CD4-positive, alpha-beta T cell treated with Interleukin-1 beta for 1 hour (primary cell): ENCODE measurements at regions not wholly inside any gene's neighbourhood (a gene's known extent, or its start where the extent isn't known, plus 50 kb on each side); places are given as distances from the start of the nearest gene placed in this dataset.
"Not testable (repeated sequence)": the region's sequence is repeated elsewhere in the genome, so short reads cannot be mapped to it uniquely, and the experiment has no call there.

Experiments
- DNase-seq, 2 donors: peaks; one replicate each; pipeline ENCODE4 v3.0.0-alpha.2; 2020 to 2022

DNA sequence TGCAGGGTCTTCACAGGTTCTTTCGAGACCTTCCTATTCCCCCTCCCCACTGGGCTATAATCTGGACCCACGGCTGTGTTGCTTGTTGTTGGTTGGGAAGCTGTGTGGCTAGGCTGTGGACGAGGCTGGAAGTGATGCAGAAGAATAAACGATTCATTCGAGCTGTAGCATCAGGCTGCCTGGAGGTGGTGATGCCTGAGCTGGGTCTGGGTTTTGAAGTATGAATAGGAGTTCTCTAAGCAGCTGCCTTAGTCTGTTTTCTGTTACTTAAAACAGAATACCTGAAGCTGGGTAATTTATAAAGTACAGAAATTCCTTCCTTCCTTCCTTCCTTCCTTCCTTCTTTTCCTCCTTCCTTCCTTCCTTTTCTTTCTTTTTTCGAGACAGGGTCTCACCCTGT, 126.5 kb upstream of the ZEB1 start:
- no peak for DNase-seq

GRCh38 chr10:31194986-31195385, 124.0 kb upstream of the ZEB1 start:
- no peak for DNase-seq

- DNase-seq = no peak
Observed at GRCh38 chr10:31197886-31198285, 121.1 kb upstream of the ZEB1 start.

DNA sequence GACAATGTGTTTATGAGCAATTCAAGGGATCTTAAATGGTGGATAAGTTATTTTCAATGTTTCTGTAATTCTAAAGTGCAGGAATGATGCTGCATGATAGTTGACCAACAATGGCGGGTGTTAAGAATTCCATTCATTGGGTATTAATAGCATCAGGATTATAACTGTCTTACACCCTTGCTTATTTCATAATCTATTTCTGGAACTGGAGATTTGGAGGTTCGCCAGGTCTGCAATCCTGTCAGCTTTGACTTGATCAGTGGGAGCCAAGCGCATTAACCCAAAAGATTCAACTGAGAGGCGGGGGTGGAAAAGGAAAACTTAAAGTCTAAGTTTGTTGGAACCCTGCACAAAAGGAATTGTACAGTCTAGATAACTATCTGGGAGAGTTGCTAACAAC, 114.9 kb upstream of the ZEB1 start:
- no peak for DNase-seq

- DNase-seq = no peak
Observed at GRCh38 chr10:31207636-31208035, 111.4 kb upstream of the ZEB1 start.

GRCh38 chr10:31209478-31209877, 109.5 kb upstream of the ZEB1 start:
- DNase-seq = no peak

DNA sequence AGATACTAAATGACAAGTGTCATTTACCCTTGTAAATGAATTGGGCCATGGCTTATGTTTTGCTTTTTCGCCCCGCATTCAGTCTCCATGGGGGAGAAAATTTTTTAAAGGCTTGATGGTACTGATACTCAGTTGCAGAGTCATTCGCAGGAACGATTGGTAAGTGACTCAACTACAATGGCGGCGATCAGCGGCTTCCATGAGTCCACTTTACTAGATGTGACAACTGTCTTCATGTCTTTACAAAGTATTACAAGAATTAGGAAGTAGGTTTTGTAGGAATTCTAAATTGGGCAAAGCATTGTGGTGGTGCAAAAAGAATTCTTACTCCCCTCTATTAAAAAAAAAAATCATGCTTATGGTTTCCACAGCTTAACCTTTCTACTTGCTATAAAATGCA, 108.8 kb upstream of the ZEB1 start:
- no peak for DNase-seq

DNA sequence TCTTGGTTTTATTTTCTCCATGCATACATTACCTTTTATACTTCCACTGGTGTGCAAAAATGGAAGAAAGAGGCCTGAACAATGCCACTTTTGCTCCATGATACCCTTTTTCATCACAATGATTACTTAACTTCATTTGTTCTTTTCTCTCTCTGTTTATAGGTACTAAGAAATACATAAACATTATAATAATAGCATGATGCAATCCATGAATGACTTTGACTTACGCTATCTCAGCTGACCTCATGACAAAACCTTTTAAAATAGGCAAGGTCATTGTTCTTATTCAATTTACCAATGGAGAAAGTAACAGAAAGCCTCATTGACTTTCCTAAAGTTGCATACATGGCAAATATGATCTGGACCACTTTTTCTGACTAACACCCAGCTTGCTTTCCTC, 105.1 kb upstream of the ZEB1 start:
- no peak for DNase-seq

GRCh38 chr10:31215052-31215451, 104.0 kb upstream of the ZEB1 start:
- no peak for DNase-seq

DNA sequence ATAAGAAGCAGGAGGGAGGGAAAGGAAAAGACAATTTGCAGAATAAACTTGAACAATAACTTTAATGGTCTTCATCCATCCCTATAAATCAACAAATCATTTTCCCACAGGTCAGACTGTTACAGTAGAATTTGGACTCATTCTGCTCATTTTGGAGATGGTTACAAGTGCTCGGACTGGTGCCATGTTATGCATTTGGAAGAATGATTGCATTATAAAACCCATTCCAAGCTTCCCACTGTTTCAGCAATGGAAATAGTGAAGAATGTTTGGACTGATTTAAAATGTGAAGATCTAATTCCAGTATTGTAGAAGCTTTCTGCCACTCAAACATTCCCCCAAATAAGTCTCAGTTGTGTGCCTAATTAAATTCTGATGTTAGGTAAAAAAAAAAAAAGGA, 99.7 kb upstream of the ZEB1 start:
- DNase-seq = no peak

- DNase-seq = not testable (repeated sequence)
Observed at GRCh38 chr10:31228780-31229179, 90.2 kb upstream of the ZEB1 start.

DNA sequence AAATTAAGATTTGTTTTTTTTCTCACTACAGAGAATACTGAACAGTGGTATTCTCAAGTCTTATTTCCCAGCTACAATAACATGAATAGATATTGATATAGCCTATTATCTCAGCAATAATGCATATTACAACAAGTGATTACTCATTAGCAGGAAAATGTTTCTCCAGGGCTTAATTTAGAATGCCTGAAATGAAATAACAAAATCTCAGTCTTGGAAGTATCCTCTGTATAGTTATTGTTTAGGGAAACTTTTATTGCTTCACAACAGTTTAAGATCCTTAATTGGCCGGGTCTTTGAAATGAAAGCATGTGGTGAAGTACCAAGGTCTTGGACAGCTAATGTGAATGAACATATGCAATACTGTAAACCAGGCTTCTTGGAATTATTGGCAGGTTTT, 79.1 kb upstream of the ZEB1 start:
- DNase-seq = no peak

DNA sequence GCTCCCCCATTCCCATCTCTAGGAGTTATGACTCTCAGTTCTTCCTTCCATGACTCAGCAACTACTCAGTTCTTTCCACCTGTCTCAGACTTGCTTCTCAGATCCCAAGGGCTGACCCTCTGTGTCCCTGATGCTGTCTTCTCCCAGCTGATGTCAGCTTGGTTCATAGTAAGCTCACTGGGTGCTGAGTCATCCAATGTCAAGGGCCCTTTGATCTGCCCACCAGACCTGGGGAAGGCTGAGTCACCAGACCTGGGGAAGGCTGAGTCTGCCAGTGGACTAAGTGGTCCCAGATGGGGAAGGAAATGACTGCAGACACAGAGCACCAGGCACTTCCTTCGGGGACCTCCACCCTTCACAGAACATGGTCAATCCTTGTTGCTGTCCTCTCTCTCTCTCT, 76.1 kb upstream of the ZEB1 start:
- peak in 1 of 2 donors; percentile 33 for DNase-seq

- not testable (repeated sequence) for DNase-seq
Observed at GRCh38 chr10:31251118-31251517, 67.9 kb upstream of the ZEB1 start.

- no peak for DNase-seq
Observed at GRCh38 chr10:31253237-31253636, 65.8 kb upstream of the ZEB1 start.

GRCh38 chr10:31261511-31262311, 57.3 kb upstream of the ZEB1 start:
- DNase-seq = no peak

- DNase-seq = no peak
Observed at GRCh38 chr10:31262672-31263071, 56.3 kb upstream of the ZEB1 start.

GRCh38 chr10:31263903-31264302, 55.1 kb upstream of the ZEB1 start:
- DNase-seq = no peak

DNA sequence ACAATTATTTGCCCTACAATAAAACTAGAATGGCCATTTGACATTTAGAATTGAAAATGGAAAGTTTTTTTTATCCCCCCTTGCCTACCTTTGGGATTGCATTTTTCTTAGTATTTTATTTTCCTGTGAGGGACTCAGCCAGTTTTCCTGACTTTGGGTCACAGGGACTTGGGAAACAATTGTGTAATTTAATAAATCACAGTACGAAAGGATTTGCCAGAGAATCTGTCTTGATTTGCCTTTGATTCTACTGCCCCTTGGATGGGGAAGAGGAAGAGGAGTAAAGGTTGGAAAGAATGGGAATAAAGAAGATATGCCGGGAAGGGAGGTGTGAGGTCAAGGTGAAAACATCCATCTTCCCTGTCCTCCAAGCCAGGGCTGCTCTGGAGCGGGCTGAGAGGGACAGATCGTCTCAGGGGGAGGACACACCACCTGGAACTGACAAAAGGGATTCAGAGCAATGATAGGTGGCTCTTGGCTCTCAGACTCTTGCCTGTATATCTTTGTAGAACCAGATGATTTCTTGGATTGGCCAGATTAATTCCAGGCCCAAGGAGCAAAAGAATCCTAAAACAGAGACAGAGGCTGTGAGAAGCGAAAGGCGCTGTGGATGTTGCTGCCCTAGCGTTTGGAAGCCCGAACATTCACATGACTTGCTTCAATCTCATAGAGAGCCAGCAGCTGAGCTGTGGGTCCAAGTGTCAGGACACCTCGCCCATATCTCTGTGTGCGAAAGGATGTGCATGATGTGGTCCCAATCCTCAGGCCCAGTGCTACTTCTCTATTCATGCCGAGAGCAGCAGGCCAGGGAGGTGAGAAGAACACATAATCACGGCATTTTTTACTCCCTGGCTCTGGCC, 50.3 kb upstream of the ZEB1 start:
- no peak for DNase-seq
